Hematopoietic multipotent progenitor cell (in vitro differentiated cells): ENCODE measurements at regions not wholly inside any gene's neighbourhood (a gene's known extent, or its start where the extent isn't known, plus 50 kb on each side); places are given as distances from the start of the nearest gene placed in this dataset.
"Not testable (repeated sequence)": the region's sequence is repeated elsewhere in the genome, so short reads cannot be mapped to it uniquely, and the experiment has no call there.

Experiments used
- DNase-seq, 3 donors: peaks; one replicate each; pipeline ENCODE4 v3.0.0-alpha.2; 2011 to 2015; ENCODE audit warnings: low read depth in 2 of 3, low spot score in 2 of 3

DNA sequence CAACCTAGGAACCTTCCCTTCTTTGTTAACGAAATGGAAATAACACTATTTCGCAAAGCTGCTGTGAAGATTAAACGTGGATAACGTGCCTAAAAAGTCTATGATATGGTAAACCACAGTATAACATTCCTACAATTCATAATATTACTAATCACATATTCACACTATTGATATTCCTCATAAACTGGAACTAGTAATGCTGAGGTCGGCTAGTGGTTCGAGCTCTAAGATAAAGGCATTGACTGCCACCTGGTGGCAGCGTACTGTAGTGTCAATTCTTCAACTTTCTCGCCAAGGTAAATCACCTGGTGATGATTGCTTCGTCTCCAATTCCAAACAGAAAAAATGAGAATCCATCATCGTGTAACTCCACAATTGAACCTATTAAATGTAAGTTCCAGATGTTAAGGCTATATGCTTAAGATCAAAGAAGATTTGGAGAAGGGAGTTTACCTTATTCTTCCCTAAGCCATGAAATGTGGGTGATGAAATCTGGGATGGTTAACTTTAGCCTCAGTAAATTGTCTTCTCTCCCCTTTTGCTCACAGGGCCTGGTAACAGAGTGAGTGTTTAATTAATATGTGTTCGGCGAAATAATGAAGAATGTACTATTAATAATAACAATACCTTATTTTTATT, 197.5 kb upstream of the TMEM132C start:
- DNase-seq, result peak in 2 of 3 donors; percentile 39 to 63

DNA sequence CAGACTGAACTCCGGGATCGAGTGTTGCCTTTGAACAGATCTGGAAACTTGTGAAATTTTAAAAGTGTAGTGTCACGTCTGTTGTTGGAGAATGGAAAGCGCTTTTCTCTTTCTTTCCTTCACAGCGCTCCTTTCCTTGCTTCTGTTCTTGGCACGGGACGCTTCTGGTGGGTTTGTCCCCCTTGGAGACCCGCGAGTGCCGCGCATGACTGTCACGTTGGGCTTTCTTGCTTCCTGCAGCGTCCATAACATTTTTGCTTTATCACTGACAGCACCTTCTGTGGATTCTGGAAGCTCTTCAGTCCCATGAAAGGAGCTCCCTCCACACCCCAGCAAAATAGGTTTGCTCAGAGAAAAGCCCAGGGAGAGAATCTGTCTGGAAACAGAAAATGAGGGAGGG, 193.0 kb upstream of the TMEM132C start:
- no peak for DNase-seq

DNA sequence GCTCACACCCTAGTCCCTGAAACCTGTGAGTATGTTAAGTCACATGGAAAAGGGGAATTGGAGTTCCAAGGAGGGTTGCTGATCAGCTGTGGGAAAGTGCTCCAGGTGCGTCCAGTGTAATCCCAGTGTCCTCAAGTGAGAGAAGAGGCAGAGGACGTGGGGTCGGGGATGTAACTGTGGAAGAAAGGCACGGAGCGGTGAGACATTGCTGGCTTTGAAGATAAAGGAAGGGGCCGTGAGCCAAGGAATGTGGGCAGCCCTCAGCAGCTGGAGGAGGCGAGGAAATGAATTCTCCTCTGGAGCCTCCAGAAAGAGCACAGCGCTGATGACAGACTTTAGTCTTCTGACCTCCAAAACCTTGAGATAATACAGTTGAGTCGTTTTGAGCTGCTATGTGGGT, 191.6 kb upstream of the TMEM132C start:
- no peak for DNase-seq

DNA sequence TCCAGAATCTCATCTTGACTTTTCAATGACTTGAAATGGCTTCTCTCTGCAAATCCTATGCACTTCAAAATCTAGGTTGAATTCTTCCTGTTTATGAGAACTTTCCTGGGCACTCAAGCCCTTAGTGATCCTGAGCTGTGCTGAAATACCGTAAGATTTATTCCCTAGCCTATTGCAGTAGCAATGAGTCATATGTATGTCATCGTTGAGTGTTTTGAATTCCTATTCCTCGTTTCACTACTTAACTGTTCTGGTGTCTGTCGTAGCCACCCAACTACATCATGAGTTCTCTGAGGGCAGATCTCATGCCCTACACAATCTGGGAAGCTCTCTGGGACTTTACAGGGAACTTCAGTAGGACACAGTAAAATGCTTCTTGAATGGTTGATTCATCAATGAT, 190.8 kb upstream of the TMEM132C start:
- DNase-seq, result no peak

DNA sequence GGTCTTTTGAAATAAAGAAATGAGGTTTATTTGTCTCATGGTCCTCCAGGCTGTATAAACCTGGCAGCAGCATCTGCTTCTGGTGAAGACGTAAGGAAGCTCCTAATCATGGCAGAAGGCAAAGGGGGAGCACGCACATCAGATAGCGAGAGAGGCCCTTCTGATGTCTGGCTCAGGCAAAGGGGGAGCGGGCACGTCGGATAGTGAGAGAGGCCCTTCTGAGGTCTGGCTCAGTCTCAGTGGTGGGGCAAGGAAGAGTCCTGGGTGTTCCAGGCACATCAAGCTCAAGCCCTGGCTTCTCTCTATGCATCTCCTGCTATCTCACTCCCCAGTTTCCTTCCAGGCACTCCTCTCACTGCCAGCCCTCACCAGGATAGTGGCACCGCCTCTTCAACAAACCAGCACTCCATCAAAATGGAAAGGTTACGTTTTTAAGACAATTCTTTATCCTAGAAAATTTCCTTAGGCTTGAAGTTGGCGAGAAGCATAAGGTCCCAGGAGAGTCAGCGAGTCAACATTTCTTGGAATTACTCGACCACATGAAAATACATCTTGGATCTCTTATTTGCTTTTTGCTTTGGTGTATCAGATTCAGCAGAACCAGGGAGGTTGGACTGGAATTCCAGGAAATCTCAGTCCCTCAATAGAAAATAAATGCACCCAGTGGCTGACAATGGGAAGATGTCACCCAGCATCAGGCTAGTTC, 189.6 kb upstream of the TMEM132C start:
- DNase-seq, result no peak

DNA sequence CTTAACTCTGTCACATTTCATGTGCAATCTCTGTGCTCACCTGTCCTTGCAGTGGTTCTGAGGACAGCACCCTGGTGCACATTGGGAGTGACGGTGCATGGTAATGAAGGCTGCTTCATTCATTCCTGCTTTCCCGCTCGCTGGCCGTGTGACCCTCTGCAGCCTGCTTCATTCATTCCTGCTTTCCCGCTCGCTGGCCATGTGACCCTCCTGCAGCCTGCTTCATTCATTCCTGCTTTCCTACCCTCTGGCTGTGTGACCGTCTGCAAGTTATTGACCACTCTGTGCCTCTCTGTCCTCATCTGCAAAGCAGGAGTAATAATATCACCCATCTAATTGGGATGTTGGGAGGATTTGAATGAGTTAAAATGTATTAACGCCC, 189.1 kb upstream of the TMEM132C start:
- DNase-seq, result no peak

DNA sequence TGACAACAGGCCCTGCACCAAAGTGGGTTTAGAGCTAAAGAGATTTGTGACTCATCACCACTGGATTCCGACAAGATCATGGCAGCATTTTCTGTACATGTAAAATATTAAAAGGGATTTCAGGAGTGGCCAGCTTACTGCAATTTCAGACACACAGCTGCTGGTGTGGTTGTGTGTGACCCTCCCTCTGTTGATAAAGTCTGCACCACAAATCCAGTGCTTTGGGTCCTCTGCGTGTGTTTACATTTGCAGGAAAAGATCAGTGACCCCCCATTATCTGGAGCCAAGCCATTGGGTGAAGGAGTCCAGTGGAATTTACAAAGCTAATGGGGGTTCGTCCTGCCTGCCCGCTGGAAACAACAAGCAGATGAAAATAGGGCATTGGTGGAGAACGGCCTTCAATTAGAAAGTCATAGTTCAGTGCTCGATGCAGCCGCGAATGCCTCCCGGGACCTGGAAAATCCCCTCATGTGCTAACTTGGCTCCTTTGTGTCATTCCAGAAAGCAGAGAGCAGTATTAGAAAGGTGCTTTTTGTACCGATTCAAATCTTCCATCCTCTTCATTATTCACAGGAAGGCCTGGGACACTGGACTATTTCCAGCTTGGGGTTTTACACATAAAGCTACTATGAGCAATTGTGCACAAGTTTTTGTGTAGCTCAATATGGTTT, 188.5 kb upstream of the TMEM132C start:
- no peak for DNase-seq

DNA sequence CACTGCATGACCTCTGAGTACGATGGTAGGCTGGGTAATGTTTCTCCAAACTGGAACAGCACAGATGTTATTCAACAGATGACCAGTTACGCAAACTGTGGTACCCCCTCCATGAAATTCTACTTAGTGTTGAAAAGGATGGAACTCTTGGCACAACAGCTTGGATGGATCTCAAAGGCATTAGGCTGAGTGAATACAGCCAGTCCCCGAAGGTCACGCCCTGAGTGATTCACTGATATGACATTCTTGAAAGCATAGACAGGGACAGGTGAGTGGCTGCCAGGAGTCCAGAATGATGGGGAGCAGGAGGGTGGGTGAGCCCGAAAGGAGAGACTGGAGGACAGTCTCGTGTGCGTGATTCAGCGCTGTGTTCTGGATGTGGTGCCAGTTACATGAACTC, 187.5 kb upstream of the TMEM132C start:
- no peak for DNase-seq

DNA sequence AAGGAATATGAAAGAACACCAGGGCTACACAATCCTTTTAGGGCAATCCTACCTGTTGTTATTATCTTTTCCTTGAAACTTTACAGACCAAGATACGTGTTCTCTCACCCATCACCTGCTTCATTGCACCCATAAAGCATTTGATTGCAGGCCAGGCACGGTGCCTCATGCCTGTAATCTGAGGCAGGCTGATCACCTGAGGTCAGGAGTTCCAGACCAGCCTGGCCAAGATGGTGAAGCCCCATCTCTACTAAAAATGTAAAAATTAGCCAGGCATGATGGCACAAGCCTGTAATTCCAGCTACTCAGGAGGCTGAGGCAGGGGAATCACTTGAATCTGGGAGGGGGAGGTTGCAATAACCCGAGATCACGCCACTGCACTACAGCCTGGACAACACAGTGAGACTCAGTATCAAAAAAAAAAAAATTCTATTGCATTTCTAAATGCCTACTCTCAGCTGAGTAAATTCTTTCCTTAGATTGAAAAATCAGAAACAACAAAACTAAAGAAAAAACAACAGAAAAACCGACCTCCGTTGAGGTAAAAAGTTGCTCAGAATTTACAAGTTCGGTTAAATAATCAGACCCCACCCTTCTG, 183.7 kb upstream of the TMEM132C start:
- DNase-seq, result no peak

DNA sequence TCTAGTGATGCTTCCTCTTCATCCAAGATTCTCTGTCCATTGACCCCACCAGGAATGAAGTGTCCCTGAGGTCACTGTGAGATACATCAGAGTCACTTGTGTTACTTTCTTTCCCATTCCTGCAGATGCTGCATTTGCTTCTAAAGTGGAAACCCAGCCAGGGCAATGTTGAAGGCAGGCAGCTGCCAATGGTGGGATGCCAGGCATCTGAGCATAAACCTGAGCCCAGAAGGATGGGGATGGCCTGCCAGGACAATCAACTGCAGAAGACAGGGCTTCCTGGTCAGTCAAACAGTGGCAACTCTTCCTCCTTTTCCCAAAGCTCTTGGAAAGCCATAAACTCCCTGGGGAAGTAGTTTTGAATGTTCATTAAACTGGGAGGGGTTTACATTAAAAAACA, 178.0 kb upstream of the TMEM132C start:
- DNase-seq, result no peak

DNA sequence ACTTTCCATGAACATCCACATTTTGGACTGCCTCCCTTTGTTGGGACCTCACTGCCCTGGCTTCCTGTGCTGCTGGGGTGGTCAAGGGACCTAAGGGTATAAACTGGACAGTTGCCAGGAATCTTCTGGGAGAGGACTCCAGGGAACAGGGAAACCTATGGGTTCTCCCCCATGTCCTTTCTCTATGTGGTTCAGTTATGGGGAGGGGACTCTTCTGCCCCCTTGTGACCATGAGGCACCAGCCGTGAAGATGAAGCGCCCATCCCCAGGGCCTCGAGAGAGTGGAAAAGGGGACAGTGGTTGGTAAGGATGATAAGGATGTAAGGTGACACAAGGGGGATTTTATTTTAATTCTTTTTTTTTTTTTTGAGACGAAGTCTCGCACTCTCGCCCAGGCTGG, 177.0 kb upstream of the TMEM132C start:
- DNase-seq, result no peak

DNA sequence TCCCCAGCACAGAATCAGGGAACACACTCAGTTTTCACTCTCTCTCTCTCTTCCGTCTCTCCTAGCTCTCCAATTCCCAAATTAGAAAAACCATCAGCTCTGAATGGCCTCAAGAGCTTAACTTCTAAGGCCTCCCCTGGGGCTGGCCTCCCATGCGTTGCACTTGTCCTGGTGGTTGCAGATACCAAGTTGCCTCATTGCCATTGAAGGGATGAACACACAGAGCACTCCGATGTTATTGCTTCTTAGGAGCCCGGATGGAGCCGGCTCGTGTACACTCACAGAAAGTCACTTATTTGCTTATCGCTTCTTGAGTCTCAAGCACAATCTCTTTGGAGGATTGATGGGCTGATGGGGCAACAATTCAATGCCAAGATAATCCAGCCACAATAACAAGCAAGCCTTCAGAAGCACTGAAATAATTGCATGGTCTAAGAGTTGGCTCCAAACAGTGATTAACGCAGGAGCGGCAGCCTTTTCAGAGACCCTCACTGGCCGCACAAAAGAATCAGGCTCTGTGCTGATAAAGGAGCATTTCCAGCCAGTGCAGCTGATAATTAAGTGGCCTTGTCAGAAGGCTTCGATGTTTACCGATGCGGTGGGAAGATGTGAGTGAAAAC, 175.8 kb upstream of the TMEM132C start:
- no peak for DNase-seq

DNA sequence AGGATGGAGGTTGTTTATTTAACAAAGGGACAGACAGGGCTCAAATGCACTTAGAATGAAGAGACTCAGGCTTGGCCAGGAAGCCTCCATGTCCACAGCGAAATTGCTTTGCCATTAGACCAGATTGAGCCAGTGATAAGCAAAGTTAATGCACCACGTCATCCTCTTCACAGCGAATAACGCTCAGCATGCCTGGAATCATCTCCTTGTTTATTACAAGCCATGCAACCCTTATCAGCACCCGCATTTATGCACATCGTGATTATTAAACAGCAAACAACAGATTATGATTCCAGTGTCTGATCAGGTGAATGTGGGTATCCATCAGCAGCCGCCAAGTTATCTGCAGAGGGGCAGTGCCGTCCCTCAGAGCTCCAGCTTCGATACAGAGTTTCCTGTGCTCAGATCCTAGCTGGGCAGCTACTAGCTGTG, 175.0 kb upstream of the TMEM132C start:
- DNase-seq, result no peak

DNA sequence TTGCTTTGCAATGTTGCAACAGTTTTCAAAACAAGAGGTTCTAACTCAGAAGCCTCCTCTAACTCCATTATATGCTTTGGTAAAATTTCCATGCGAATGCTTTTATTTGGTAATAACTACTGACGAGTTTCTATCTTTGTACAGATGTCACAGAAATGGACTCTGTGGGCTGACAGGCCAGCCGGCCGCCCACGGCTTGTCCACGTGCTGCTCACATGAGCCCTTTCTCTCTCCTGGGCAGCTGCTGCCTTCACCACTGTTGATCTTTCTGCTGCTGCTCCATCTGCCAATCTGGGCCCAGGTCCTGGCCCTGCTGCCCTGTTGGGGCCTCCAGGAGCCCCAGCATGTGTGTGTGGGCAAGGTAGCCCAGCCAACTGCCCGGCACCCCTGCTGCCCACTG, 168.2 kb upstream of the TMEM132C start:
- no peak for DNase-seq

DNA sequence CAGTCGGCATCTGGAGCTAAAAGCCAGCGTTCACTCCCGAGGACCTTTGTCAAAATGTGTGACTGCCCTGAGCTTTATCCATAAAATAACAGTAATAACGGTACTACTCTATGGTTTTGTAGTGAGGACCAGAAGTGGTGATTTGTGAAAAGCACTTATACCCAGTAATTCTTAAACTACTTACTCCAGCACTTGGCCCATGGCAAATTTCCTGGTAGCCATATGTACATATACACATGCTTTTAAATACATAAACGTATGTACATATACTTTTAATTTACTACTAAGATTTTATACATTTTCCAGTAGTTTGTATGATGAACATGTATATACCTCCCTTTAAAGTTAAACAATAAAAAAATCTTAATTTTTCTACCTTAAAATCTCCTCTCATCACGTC, 163.8 kb upstream of the TMEM132C start:
- DNase-seq, result no peak

DNA sequence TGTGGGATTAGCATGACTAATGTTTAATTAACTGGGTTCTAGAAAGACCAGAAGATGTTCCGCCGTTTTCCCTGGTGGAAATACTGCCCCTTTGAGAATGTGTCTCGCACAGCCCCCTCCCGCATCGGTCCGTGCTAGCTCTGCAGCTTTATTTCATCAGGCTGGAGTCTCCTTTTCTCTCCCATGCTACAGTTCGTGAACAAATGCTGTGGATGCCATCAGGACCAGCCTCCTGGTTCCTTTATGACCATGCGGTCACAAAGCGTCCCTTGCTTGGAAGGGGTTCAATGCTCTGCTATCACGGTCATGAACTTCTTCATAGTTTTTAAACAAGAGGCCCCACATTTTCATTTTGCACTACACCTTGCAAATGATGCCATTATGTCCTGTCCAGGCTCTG, 157.7 kb upstream of the TMEM132C start:
- DNase-seq, result no peak

DNA sequence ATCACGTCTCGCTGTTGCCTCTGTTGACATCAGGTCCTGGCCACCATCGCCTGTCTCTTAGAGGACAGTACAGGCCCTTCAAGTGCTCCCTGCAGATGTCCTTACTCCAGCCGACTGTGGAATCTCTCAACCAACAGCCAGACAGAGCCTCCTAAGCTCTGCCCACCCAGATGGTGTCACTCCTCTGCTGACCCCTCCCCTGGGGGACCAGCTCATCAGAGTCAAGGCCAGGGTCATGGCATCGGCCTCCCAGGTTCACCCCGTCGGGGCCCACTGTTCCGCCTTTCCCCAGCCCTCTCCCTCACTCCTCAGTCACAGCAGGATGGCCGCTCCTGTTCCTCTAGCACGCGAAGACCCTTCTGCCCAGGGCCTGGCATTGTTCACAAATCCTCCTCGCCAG, 157.3 kb upstream of the TMEM132C start:
- no peak for DNase-seq

DNA sequence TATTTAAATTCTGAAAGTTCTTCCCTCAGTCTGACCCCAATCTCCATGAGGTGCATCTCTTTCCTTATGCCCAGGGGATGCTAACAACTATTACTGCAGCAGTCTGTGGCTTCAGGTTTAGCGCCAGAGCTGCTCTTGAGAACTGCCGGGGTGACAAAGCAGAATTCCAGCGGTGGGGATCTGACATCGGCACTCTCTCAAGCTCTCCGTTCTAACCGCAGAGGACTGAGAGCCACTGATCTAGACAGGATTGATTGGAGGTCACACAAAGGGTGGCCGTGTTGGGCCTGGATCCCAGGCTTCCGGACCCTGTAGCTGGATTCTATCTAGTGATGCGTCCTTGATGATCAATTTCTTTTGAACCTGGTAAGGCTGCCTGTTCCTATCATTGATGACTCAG, 155.6 kb upstream of the TMEM132C start:
- no peak for DNase-seq

DNA sequence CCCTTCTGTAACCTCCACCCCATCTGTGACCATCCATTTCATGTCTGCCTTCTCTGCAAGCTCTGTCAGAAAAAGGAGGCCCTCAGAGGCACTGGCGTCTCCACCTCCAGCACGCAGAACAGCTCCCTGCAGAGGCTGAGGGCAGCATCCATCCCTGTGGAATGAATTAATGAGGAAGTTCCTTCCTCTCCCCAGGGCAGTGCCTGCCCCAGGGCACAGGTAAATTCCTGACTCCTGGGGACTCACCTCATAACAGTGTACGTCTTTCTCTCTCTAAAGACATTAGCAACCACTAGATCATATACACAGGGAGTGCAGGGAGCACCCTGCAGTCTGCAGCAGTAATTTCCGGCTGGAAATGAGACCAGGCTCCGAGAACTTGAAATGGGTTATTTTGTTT, 155.0 kb upstream of the TMEM132C start:
- DNase-seq, result no peak

DNA sequence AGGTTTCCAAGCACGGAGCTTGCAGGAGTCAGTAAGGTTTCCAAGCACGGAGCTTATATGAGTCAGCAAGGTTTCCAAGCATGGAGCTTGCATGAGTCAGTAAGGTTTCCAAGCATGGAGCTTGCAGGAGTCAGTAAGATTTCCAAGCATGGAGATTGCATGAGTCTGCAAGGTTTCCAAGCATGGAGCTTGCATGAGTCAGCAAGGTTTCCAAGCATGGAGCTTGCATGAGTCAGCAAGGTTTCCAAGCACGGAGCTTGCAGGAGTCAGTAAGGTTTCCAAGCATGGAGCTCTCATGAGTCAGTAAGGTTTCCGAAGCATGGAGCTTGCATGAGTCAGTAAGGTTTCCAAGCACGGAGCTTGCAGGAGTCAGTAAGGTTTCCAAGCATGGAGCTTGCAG, 153.7 kb upstream of the TMEM132C start:
- not testable (repeated sequence) for DNase-seq

DNA sequence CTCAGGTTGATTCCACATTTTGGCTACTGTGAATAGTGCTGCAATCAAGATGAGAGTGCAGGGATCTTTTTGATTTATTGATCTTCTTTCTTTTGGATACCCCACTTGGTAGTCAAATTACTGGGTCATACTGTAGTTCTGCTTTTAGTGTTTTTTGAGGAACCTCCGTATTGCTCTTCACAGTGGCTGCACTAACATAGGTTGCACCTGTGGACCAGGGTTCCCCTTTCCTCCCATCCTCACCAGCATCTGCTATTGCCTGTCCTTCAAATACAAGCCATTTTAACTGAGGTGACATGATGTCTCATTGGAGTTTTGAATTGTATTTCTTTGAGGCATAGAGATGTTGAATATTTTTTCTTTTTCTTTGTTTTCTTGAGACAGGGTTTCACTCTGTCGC, 152.5 kb upstream of the TMEM132C start:
- DNase-seq, result no peak
